ENCODE measurements at regions not wholly inside any gene's neighbourhood (a gene's known extent, or its start where the extent isn't known, plus 50 kb on each side); places are given as distances from the start of the nearest gene placed in this dataset.

DNA sequence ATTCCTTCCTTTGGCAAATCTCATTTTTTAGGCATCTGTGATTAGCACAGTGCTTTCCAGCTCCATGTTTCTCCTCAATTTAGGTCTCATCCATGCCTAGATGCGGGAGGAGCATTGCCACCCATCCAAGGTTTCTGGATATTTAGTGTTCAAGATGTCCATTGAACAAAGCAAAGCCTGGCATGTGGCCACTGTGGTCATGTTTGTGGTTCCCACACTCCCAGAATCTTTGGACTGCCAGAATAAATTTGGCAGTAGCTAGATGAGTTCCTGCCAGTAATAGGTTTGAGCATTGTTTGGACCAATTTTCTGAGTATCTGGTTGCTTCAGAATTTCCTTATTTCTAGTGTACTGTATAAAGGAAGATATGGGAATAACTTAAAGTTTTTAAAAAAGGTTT, 1124.1 kb downstream of the ADGRL3 start:
- TF ChIP-seq, protein P1, sequence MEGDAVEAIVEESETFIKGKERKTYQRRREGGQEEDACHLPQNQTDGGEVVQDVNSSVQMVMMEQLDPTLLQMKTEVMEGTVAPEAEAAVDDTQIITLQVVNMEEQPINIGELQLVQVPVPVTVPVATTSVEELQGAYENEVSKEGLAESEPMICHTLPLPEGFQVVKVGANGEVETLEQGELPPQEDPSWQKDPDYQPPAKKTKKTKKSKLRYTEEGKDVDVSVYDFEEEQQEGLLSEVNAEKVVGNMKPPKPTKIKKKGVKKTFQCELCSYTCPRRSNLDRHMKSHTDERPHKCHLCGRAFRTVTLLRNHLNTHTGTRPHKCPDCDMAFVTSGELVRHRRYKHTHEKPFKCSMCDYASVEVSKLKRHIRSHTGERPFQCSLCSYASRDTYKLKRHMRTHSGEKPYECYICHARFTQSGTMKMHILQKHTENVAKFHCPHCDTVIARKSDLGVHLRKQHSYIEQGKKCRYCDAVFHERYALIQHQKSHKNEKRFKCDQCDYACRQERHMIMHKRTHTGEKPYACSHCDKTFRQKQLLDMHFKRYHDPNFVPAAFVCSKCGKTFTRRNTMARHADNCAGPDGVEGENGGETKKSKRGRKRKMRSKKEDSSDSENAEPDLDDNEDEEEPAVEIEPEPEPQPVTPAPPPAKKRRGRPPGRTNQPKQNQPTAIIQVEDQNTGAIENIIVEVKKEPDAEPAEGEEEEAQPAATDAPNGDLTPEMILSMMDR (IDR thresholded peaks at IDR 0.05): no peak
- no peak for TF ChIP-seq POLR2A (IDR thresholded peaks at IDR 0.05)
- no peak for TF ChIP-seq POLR2AphosphoS5 (IDR thresholded peaks at IDR 0.05; ENCODE audit: insufficient read depth in 1 of 2, low read depth in 1 of 2)
